Endothelial cell of umbilical vein (primary cell): ENCODE measurements at regions not wholly inside any gene's neighbourhood (a gene's known extent, or its start where the extent isn't known, plus 50 kb on each side); places are given as distances from the start of the nearest gene placed in this dataset.

Source experiments
- BruUV-seq: library from RNA; stranded (reverse); fragments of 400-500 nt; replicated peaks from 2 replicates; lab custom pipeline; 2021; lab: Mats Ljungman, UMichigan
- CTCF ChIA-PET: fragments of 300-600, 350-600 bp; sonication (Branson Sonifier 250); formaldehyde crosslinking; loops from one replicate; lab custom pipeline; 2021; ENCODE audit warnings: antibody characterized with exemption, inconsistent platforms; lab: Charles Lee
- POLR2A ChIA-PET: fragments of 300-600, 350-600 bp; sonication (Branson Sonifier 250); formaldehyde crosslinking; loops from one replicate; lab custom pipeline; 2021; ENCODE audit warnings: antibody characterized with exemption, inconsistent platforms; lab: Charles Lee
- DNase-seq: peaks from one replicate; pipeline ENCODE4 v3.0.0-alpha.2; 2011; ENCODE audit warnings: low read depth, low spot score
- FAIRE-seq: peaks from 2 replicates; lab custom pipeline; 2011; peaks lifted over from hg19 to GRCh38; lab: Jason Lieb, UNC
- H2AFZ ChIP-seq: 2 replicates; pipeline ENCODE4 v1.6.0; 2012; ENCODE audit warnings: low read depth, low read length, control low read depth, inconsistent platforms
- H3K27ac ChIP-seq: 2 replicates; pipeline ENCODE4 v1.5.1; 2011; ENCODE audit warnings: low read depth, mild to moderate bottlenecking, control low read depth, low read length, moderate library complexity; ENCODE audit not compliant: insufficient read depth
- H3K27me3 ChIP-seq, 2 experiments: 2 replicates each; pipeline versions ENCODE4 v1.6.0 to v1.6.1; 2011; ENCODE audit warnings: low read length in 2 of 2, mixed read lengths in 1 of 2; ENCODE audit not compliant: control insufficient read depth in 2 of 2, insufficient read depth in 2 of 2
- H3K36me3 ChIP-seq, 2 experiments: 2 replicates in 1 of 2; 3 replicates in 1 of 2; pipeline ENCODE4 v1.5.1; 2011; ENCODE audit warnings: low read length in 2 of 2, mild to moderate bottlenecking in 1 of 2, moderate library complexity in 1 of 2; ENCODE audit not compliant: control insufficient read depth in 2 of 2, insufficient read depth in 2 of 2; ENCODE audit errors: extremely low read depth in 1 of 2
- H3K4me1 ChIP-seq: 3 replicates; pipeline ENCODE4 v1.5.1; 2011; ENCODE audit warnings: mild to moderate bottlenecking, low read length; ENCODE audit not compliant: control insufficient read depth, insufficient read depth; ENCODE audit errors: extremely low read depth
- H3K4me2 ChIP-seq: 2 replicates; pipeline ENCODE4 v1.6.1; 2011; ENCODE audit warnings: low read length, control low read depth, mixed read lengths; ENCODE audit not compliant: insufficient read depth
- H3K4me3 ChIP-seq, 3 experiments: fragments of 200-600 bp in 1 of 3; sonication (generic), shearing (Covaris generic) in 1 of 3; replicated peaks in 1 of 3; 2 replicates each; pipeline ENCODE4 v1.5.1; 2011 to 2016; ENCODE audit warnings: control low read depth in 3 of 3, low read length in 3 of 3, mild to moderate bottlenecking in 2 of 3, inconsistent platforms in 1 of 3, low read depth in 1 of 3, moderate library complexity in 1 of 3; ENCODE audit not compliant: insufficient read depth in 1 of 3
- H3K79me2 ChIP-seq: 2 replicates; pipeline ENCODE4 v1.6.0; 2012; ENCODE audit warnings: low read length, inconsistent platforms; ENCODE audit not compliant: control insufficient read depth, insufficient read depth
- H3K9ac ChIP-seq: replicated peaks from 2 replicates; pipeline ENCODE3; 2011; ENCODE audit warnings: low read length, control low read depth; ENCODE audit not compliant: insufficient read depth; ENCODE audit errors: extremely low read depth
- H3K9me1 ChIP-seq: replicated peaks from 3 replicates; pipeline ENCODE4 v1.6.0; 2011; ENCODE audit warnings: mild to moderate bottlenecking, low read length; ENCODE audit not compliant: control insufficient read depth, insufficient read depth; ENCODE audit errors: extremely low read depth
- H3K9me3 ChIP-seq: replicated peaks from 2 replicates; pipeline ENCODE4 v1.5.1; 2012; ENCODE audit warnings: low read length, inconsistent platforms; ENCODE audit not compliant: control insufficient read depth, insufficient read depth
- H4K20me1 ChIP-seq: replicated peaks from 2 replicates; pipeline ENCODE3; 2011; ENCODE audit warnings: mild to moderate bottlenecking, low read length; ENCODE audit not compliant: control insufficient read depth, insufficient read depth; ENCODE audit errors: extremely low read depth
- CTCF ChIP-seq, 2 donors: IDR thresholded peaks; 1 replicate in 1 of 2; 2 replicates in 1 of 2; pipeline ENCODE4 v1.5.1; 2011; ENCODE audit warnings: low read length in 2 of 2, mild to moderate bottlenecking in 2 of 2, moderate library complexity in 2 of 2, control low read depth in 1 of 2, inconsistent platforms in 1 of 2, low read depth in 1 of 2; ENCODE audit not compliant: insufficient read depth in 1 of 2; ENCODE audit errors: extremely low read depth in 1 of 2
- EZH2 ChIP-seq: IDR thresholded peaks from 2 replicates; pipeline ENCODE4 v1.6.1; 2012; ENCODE audit warnings: borderline replicate concordance, low read depth, mild to moderate bottlenecking, moderate library complexity, low read length, inconsistent platforms; ENCODE audit not compliant: severe bottlenecking
- FOS ChIP-seq: IDR thresholded peaks from 2 replicates; pipeline ENCODE4 v1.6.1; 2011; ENCODE audit warnings: mild to moderate bottlenecking, low read length, moderate library complexity, borderline replicate concordance; ENCODE audit not compliant: insufficient read depth
- GATA2 ChIP-seq: IDR thresholded peaks from 2 replicates; pipeline ENCODE4 v1.7.0; 2011; ENCODE audit warnings: low read depth, mild to moderate bottlenecking, moderate library complexity, mixed read lengths, low read length; ENCODE audit not compliant: insufficient read length, insufficient read depth
- JUN ChIP-seq: IDR thresholded peaks from 2 replicates; pipeline ENCODE4 v1.6.1; 2011; ENCODE audit warnings: borderline replicate concordance, low read depth; ENCODE audit not compliant: insufficient read length, insufficient read depth
- MAX ChIP-seq: IDR thresholded peaks from 2 replicates; pipeline ENCODE4 v1.6.1; 2011; ENCODE audit not compliant: insufficient read depth, insufficient read length
- MYC ChIP-seq: IDR thresholded peaks from one replicate; pipeline ENCODE4 v1.6.1; 2011; ENCODE audit warnings: mild to moderate bottlenecking, low read depth, low read length
- POLR2A ChIP-seq: IDR thresholded peaks from 2 replicates; pipeline ENCODE4 v1.6.1; 2012; ENCODE audit warnings: low read depth, mild to moderate bottlenecking, control low read depth, low read length
- POLR2AphosphoS5 ChIP-seq: IDR thresholded peaks from 2 replicates; pipeline ENCODE4 v1.6.1; 2012; ENCODE audit warnings: low read depth, mild to moderate bottlenecking, control low read depth, low read length, moderate library complexity; ENCODE audit not compliant: insufficient read depth
- dilution Hi-C: fragments of 300-500 bp; cut with MboI; formaldehyde crosslinking; loops from one replicate; pipeline ENCODE4 v1.15.0; 2019; ENCODE audit warnings: low sequenced_read_pairs; ENCODE audit not compliant: extremely low pct_ligation_motif_present
- intact Hi-C: fragments of 100-400 bp; cut with micrococcal nuclease; formaldehyde crosslinking; loops from one replicate; pipeline ENCODE4 v1.10.0; 2022

GRCh38 chr22:48882636-48883200 is 945.0 kb downstream of the BRD1 start:
- POLR2A ChIA-PET, result no interaction called here
- TF ChIP-seq FOS, result no peak
- no peak for TF ChIP-seq GATA2
- no peak for TF ChIP-seq CTCF (IDR thresholded peaks at IDR 0.05; ENCODE audit: extremely low read depth in 1 of 2, insufficient read depth in 1 of 2, low read depth in 1 of 2, low read length in 2 of 2)
- TF ChIP-seq MYC, result no peak
- no peak for TF ChIP-seq POLR2A
- no peak for TF ChIP-seq JUN
- TF ChIP-seq POLR2AphosphoS5, result no peak
- no peak for TF ChIP-seq EZH2
- TF ChIP-seq MAX, result no peak
- Histone ChIP-seq H3K4me1 (no peaks in the 10 kb centered on the region), H3K36me3 (no peaks in the 10 kb centered on the region), H3K4me2 (no peak overlapping the region), H3K79me2 (no peaks in the 10 kb centered on the region), H3K4me3 (no peak overlapping the region), H3K9me1 (no peaks in the 10 kb centered on the region), H3K9me3 (peaks cover 5% of the 10 kb centered on the region), H3K9ac (no peak overlapping the region), H2AFZ (no peak overlapping the region), H4K20me1 (no peaks in the 10 kb centered on the region), H3K27ac (no peak overlapping the region), H3K27me3 (no peaks in the 10 kb centered on the region)
- CTCF ChIA-PET, result no interaction called here
- DNase-seq (no peak), FAIRE-seq (no peak)
- BruUV-seq, result no TSS peak
- intact Hi-C loops (no loop called here), dilution Hi-C loops (no loop called here)
